ENCODE measurements at regions not wholly inside any gene's neighbourhood (a gene's known extent, or its start where the extent isn't known, plus 50 kb on each side); places are given as distances from the start of the nearest gene placed in this dataset.

- no peak for DNase-seq
Measured at GRCh38 chr2:107760620-107761364, 65.9 kb upstream of the RGPD4 start.

- DNase-seq, result no peak
Measured at GRCh38 chr2:107772353-107772752, 54.3 kb upstream of the RGPD4 start.

- DNase-seq, result peak; percentile 1 to 37 (median 12)
Measured at GRCh38 chr2:107775211-107775610, 51.5 kb upstream of the RGPD4 start.

- DNase-seq, result peak in 1 of 3 donors; percentile 12
Measured at GRCh38 chr2:107775791-107776190, 50.9 kb upstream of the RGPD4 start.

- no peak for DNase-seq
Measured at GRCh38 chr2:107776362-107776761, 50.3 kb upstream of the RGPD4 start.
